Activated B cell treated with CpG ODN at 0.5 μM for 24 hours (primary cell): ENCODE measurements at regions not wholly inside any gene's neighbourhood (a gene's known extent, or its start where the extent isn't known, plus 50 kb on each side); places are given as distances from the start of the nearest gene placed in this dataset.

Source experiments
- ATAC-seq: fragments of 200-7000 bp; cut with Tn5 transposase; one replicate; pipeline ENCODE4 v1.10.0; 2021; ENCODE audit warnings: low read depth, mild to moderate bottlenecking, moderate library complexity
- CTCF ChIA-PET: fragments of 350-600 bp; sonication (Branson Sonifier 250); formaldehyde crosslinking; loops from one replicate; lab custom pipeline; 2021; ENCODE audit warnings: antibody characterized with exemption; lab: Charles Lee
- POLR2A ChIA-PET: fragments of 350-600 bp; sonication (Branson Sonifier 250); formaldehyde crosslinking; loops from one replicate; lab custom pipeline; 2021; ENCODE audit warnings: antibody characterized with exemption; lab: Charles Lee
- DNase-seq: peaks from one replicate; pipeline ENCODE4 v3.0.0; 2022
- H3K27ac Mint-ChIP-seq: one replicate; pipeline ENCODE4 v1.8.0; 2020; ENCODE audit warnings: mixed read lengths
- H3K27me3 Mint-ChIP-seq: one replicate; pipeline ENCODE4 v1.8.0; 2021; ENCODE audit warnings: mixed read lengths
- H3K36me3 Mint-ChIP-seq: one replicate; pipeline ENCODE4 v1.8.0; 2021; ENCODE audit warnings: low read depth, mixed read lengths
- H3K4me1 Mint-ChIP-seq: one replicate; pipeline ENCODE4 v1.8.0; 2021; ENCODE audit warnings: mixed read lengths
- H3K4me3 Mint-ChIP-seq: one replicate; pipeline ENCODE4 v1.8.0; 2020; ENCODE audit warnings: mild to moderate bottlenecking, mixed read lengths
- H3K9me3 Mint-ChIP-seq: one replicate; pipeline ENCODE4 v1.8.0; 2020; ENCODE audit warnings: mixed read lengths
- intact Hi-C: fragments of 100-400 bp; cut with micrococcal nuclease; formaldehyde crosslinking; loops from one replicate; pipeline ENCODE4 v1.15.1; 2024
- TF ChIP-seq, protein P1 (sequence below): fragments of 200-600 bp; IDR thresholded peaks from one replicate; pipeline ENCODE4 v1.8.0; 2022; ENCODE audit warnings: antibody characterized with exemption, mild to moderate bottlenecking

GRCh38 chr10:105800641-105801040 lies 1159.6 kb downstream of the SORCS3 start:
- Mint-ChIP-seq H3K4me1 (no peaks in the 10 kb centered on the region), H3K27ac (no peak overlapping the region), H3K4me3 (no peak overlapping the region), H3K9me3 (no peaks in the 10 kb centered on the region), H3K27me3 (no peaks in the 10 kb centered on the region), H3K36me3 (no peaks in the 10 kb centered on the region)
- POLR2A ChIA-PET, result no interaction called here
- no peak for ATAC-seq
- CTCF ChIA-PET, result no interaction called here
- DNase-seq, result no peak
- TF ChIP-seq, protein P1, sequence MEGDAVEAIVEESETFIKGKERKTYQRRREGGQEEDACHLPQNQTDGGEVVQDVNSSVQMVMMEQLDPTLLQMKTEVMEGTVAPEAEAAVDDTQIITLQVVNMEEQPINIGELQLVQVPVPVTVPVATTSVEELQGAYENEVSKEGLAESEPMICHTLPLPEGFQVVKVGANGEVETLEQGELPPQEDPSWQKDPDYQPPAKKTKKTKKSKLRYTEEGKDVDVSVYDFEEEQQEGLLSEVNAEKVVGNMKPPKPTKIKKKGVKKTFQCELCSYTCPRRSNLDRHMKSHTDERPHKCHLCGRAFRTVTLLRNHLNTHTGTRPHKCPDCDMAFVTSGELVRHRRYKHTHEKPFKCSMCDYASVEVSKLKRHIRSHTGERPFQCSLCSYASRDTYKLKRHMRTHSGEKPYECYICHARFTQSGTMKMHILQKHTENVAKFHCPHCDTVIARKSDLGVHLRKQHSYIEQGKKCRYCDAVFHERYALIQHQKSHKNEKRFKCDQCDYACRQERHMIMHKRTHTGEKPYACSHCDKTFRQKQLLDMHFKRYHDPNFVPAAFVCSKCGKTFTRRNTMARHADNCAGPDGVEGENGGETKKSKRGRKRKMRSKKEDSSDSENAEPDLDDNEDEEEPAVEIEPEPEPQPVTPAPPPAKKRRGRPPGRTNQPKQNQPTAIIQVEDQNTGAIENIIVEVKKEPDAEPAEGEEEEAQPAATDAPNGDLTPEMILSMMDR, result no peak
- intact Hi-C loops, result no loop called here

DNA sequence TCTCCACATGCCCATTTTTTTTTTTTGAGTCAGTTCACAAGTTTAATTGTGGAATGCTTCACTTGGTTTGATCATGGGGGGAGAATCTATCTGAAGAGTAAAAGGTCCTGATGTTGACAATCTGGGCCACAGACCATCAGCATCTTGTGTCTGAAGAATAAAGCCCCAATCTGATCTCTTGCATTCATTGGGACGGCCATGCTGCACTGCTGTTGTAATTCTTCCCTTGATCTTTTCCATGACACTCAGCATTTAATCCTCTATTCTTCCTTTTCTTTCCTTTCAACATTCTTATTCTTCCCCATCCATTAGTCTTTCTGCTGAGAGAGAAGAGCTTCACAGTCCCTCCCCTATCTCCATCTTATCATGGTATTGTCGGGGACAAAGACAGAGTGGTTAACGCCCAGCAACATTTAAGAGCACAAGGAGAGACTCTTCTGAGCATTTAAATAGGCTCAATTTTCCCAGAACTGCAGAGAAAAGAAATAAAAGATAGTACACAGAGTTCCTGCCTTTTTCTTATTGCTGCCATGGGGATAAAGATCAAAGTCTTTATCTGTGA lies 1157.3 kb downstream of the SORCS3 start:
- Mint-ChIP-seq H3K4me1 (no peaks in the 10 kb centered on the region), H3K9me3 (no peaks in the 10 kb centered on the region), H3K27ac (no peak overlapping the region), H3K4me3 (no peak overlapping the region), H3K27me3 (no peaks in the 10 kb centered on the region), H3K36me3 (no peaks in the 10 kb centered on the region)
- ATAC-seq, result no peak
- POLR2A ChIA-PET, result no interaction called here
- DNase-seq, result no peak
- intact Hi-C loops, result no loop called here
- CTCF ChIA-PET, result no interaction called here
- TF ChIP-seq, protein P1, result no peak

DNA sequence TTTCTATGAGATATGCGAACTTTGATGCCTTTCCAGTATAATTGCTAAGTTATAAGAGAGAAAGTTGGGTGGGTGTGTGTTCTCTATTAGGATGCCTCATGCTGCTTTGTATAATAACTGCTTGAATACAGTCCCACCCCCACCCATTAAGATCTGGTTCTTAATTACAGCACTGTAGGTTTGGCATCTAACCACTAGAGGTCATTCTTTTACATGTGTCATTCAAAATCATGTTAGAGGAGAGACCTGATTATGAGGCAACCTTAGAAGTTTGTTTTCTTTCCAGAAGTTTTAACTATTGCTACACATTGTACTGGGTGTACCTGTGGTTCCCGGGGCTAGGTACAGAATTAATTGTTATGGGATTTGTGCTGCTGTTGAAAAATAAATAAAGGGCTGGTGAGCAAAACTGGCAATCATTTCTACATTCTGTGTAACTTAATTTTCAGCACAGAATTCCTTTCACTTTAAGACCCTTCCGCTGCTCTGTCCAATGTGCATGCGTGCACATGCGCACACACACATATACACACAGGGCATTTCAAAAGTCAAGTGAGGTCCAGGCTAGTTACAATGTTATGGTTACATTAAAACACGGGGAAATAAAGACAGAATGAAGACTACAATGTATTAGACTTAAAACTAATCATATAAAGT lies 1156.3 kb downstream of the SORCS3 start:
- no peaks in the 10 kb centered on the region for H3K27me3 Mint-ChIP-seq
- CTCF ChIA-PET, result no interaction called here
- H3K9me3 Mint-ChIP-seq, result no peaks in the 10 kb centered on the region
- intact Hi-C loops, result no loop called here
- no peaks in the 10 kb centered on the region for H3K36me3 Mint-ChIP-seq
- POLR2A ChIA-PET, result no interaction called here
- ATAC-seq, result no peak
- no peaks in the 10 kb centered on the region for H3K4me1 Mint-ChIP-seq
- no peak overlapping the region for H3K4me3 Mint-ChIP-seq
- TF ChIP-seq, protein P1, result no peak
- H3K27ac Mint-ChIP-seq, result no peak overlapping the region
- no peak for DNase-seq

GRCh38 chr10:105793071-105793470 lies 1152.0 kb downstream of the SORCS3 start:
- CTCF ChIA-PET, result no interaction called here
- ATAC-seq, result no peak
- Mint-ChIP-seq H3K4me1 (no peaks in the 10 kb centered on the region), H3K27ac (no peak overlapping the region), H3K27me3 (no peaks in the 10 kb centered on the region), H3K4me3 (no peak overlapping the region), H3K36me3 (no peaks in the 10 kb centered on the region), H3K9me3 (no peaks in the 10 kb centered on the region)
- POLR2A ChIA-PET, result no interaction called here
- intact Hi-C loops, result no loop called here
- TF ChIP-seq, protein P1, result no peak
- no peak for DNase-seq

GRCh38 chr10:105785721-105786120 lies 1144.6 kb downstream of the SORCS3 start:
- ChIA-PET CTCF (no interaction called here), POLR2A (no interaction called here)
- ATAC-seq, result no peak
- no peaks in the 10 kb centered on the region for H3K27me3 Mint-ChIP-seq
- H3K4me1 Mint-ChIP-seq, result no peaks in the 10 kb centered on the region
- no peak for DNase-seq
- H3K4me3 Mint-ChIP-seq, result no peak overlapping the region
- no peak overlapping the region for H3K27ac Mint-ChIP-seq
- intact Hi-C loops, result no loop called here
- TF ChIP-seq, protein P1, result no peak
- no peaks in the 10 kb centered on the region for H3K9me3 Mint-ChIP-seq
- H3K36me3 Mint-ChIP-seq, result no peaks in the 10 kb centered on the region
